SU-DHL-6 (cell line): ENCODE measurements at regions not wholly inside any gene's neighbourhood (a gene's known extent, or its start where the extent isn't known, plus 50 kb on each side); places are given as distances from the start of the nearest gene placed in this dataset.
"Not testable (repeated sequence)": the region's sequence is repeated elsewhere in the genome, so short reads cannot be mapped to it uniquely, and the experiment has no call there.

ENCODE experiments used
- H2AFZ ChIP-seq: fragments of 200-600 bp; sonication (generic); 2 replicates; pipeline ENCODE4 v1.6.1; 2014; ENCODE audit warnings: low read depth, mild to moderate bottlenecking, moderate library complexity, mixed read lengths, antibody characterized with exemption, low read length; ENCODE audit not compliant: severe bottlenecking
- H3F3A ChIP-seq: fragments of 200-600 bp; shearing (Covaris generic); 2 replicates; pipeline ENCODE4 v1.6.0; 2016; ENCODE audit warnings: antibody characterized with exemption, mild to moderate bottlenecking; ENCODE audit not compliant: insufficient read depth
- H3K27ac ChIP-seq: fragments of 200-600 bp; sonication (generic); 2 replicates; pipeline ENCODE4 v1.5.1; 2016; ENCODE audit warnings: low read depth, mild to moderate bottlenecking, low read length, moderate library complexity, mixed read lengths
- H3K27me3 ChIP-seq: fragments of 200-600 bp; sonication (generic), shearing (Covaris generic); 2 replicates; pipeline ENCODE4 v1.6.0; 2014; ENCODE audit warnings: mild to moderate bottlenecking, low read length
- H3K36me3 ChIP-seq: fragments of 200-600 bp; sonication (generic); 2 replicates; pipeline ENCODE4 v1.6.1; 2014; ENCODE audit warnings: mild to moderate bottlenecking, low read length, mixed read lengths
- H3K4me2 ChIP-seq: fragments of 300-600, 200-600 bp; shearing (Covaris generic), sonication (generic); 2 replicates; pipeline ENCODE4 v1.6.0; 2014; ENCODE audit warnings: low read length, low read depth, mild to moderate bottlenecking; ENCODE audit not compliant: poor library complexity, severe bottlenecking
- H3K4me3 ChIP-seq: fragments of 200-600 bp; sonication (generic); 2 replicates; pipeline ENCODE4 v1.5.1; 2014; ENCODE audit warnings: antibody characterized with exemption, low read length, mild to moderate bottlenecking, mixed read lengths; ENCODE audit not compliant: insufficient read depth, poor library complexity, severe bottlenecking
- H3K79me2 ChIP-seq: fragments of 200-600 bp; sonication (generic); 2 replicates; pipeline ENCODE4 v1.6.1; 2014; ENCODE audit warnings: mild to moderate bottlenecking, low read length, moderate library complexity; ENCODE audit not compliant: insufficient read depth
- H3K9ac ChIP-seq: fragments of 200-600 bp; sonication (generic); 2 replicates; pipeline ENCODE4 v1.7.0; 2014; ENCODE audit warnings: mild to moderate bottlenecking, low read length
- H3K9me2 ChIP-seq: fragments of 200-600 bp; sonication (generic); replicated peaks from 2 replicates; pipeline ENCODE4 v1.6.1; 2014; ENCODE audit warnings: low read length; ENCODE audit not compliant: insufficient read depth
- H3K9me3 ChIP-seq: fragments of 200-600 bp; sonication (generic); 2 replicates; pipeline ENCODE4 v1.6.1; 2014; ENCODE audit warnings: low read length, mixed read lengths; ENCODE audit not compliant: insufficient read depth
- H4K20me1 ChIP-seq: fragments of 200-600 bp; sonication (generic); 2 replicates; pipeline ENCODE4 v1.6.1; 2014; ENCODE audit warnings: low read depth, mild to moderate bottlenecking, antibody characterized with exemption, low read length, moderate library complexity, mixed read lengths
- CTCF ChIP-seq: fragments of 200-600 bp; sonication (generic); IDR thresholded peaks from one replicate; pipeline ENCODE4 v1.5.1; 2017; ENCODE audit warnings: antibody characterized with exemption, mild to moderate bottlenecking, low read length, moderate library complexity; ENCODE audit not compliant: insufficient read depth, poor library complexity, severe bottlenecking
- EZH2phosphoT487 ChIP-seq: fragments of 200-600 bp; sonication (generic), shearing (Covaris generic); conservative IDR thresholded peaks from 2 replicates; pipeline ENCODE4 v1.6.1; 2018; ENCODE audit warnings: mild to moderate bottlenecking, antibody characterized with exemption, low read length, moderate library complexity, mixed read lengths

GRCh38 chrX:40788698-40789097 is 53.4 kb upstream of the MED14 start:
- not testable (repeated sequence) for H3K9ac ChIP-seq, H3K9me2 ChIP-seq, H2AFZ ChIP-seq, H3K4me3 ChIP-seq, H4K20me1 ChIP-seq, H3K36me3 ChIP-seq, H3K27ac ChIP-seq, H3K9me3 ChIP-seq, H3K27me3 ChIP-seq, H3F3A ChIP-seq, H3K4me2 ChIP-seq, H3K79me2 ChIP-seq

GRCh38 chrX:40792433-40792832 is 57.1 kb upstream of the MED14 start:
- H3K4me2 ChIP-seq = no peak overlapping the region
- H3K9ac ChIP-seq = no peak overlapping the region
- no peaks in the 10 kb centered on the region for H4K20me1 ChIP-seq
- H3K27me3 ChIP-seq = no peaks in the 10 kb centered on the region
- no peaks in the 10 kb centered on the region for H3K36me3 ChIP-seq
- TF ChIP-seq CTCF (no peak), EZH2phosphoT487 (no peak)
- H3K9me2 ChIP-seq = no peaks in the 10 kb centered on the region
- H3K4me3 ChIP-seq = no peak overlapping the region
- H3F3A ChIP-seq = no peaks in the 10 kb centered on the region
- no peaks in the 10 kb centered on the region for H3K9me3 ChIP-seq
- H3K27ac ChIP-seq = no peak overlapping the region
- H3K79me2 ChIP-seq = no peaks in the 10 kb centered on the region
- no peak overlapping the region for H2AFZ ChIP-seq

- H2AFZ ChIP-seq, H3K27ac ChIP-seq, H3F3A ChIP-seq: not testable (repeated sequence)
Measured at GRCh38 chrX:40794829-40795130, 59.4 kb upstream of the MED14 start.

GRCh38 chrX:40799745-40800144 is 64.4 kb upstream of the MED14 start:
- not testable (repeated sequence) for H2AFZ ChIP-seq, H3K4me3 ChIP-seq

More at GRCh38 chrX:40794829-40795130, 59.4 kb upstream of the MED14 start:
- not testable (repeated sequence) for H3K9me2 ChIP-seq, H3K9me3 ChIP-seq, H4K20me1 ChIP-seq, H3K36me3 ChIP-seq, H3K4me3 ChIP-seq, H3K79me2 ChIP-seq, H3K4me2 ChIP-seq, H3K27me3 ChIP-seq, H3K9ac ChIP-seq

GRCh38 chrX:40805404-40805803 is 70.1 kb upstream of the MED14 start:
- no peak overlapping the region for H3K4me2 ChIP-seq
- H3K4me3 ChIP-seq = no peak overlapping the region
- no peaks in the 10 kb centered on the region for H3F3A ChIP-seq
- H3K27ac ChIP-seq = no peak overlapping the region
- no peaks in the 10 kb centered on the region for H3K27me3 ChIP-seq
- no peak overlapping the region for H2AFZ ChIP-seq
- H3K79me2 ChIP-seq = no peaks in the 10 kb centered on the region
- no peak overlapping the region for H3K9ac ChIP-seq
- no peak for TF ChIP-seq EZH2phosphoT487
- no peak for TF ChIP-seq CTCF
- H3K9me3 ChIP-seq = no peaks in the 10 kb centered on the region
- no peaks in the 10 kb centered on the region for H3K36me3 ChIP-seq
- H3K9me2 ChIP-seq = no peaks in the 10 kb centered on the region
- H4K20me1 ChIP-seq = no peaks in the 10 kb centered on the region

More at GRCh38 chrX:40799745-40800144, 64.4 kb upstream of the MED14 start:
- H3K27ac ChIP-seq, H3K9ac ChIP-seq, H3K36me3 ChIP-seq, H3K4me2 ChIP-seq, H3K9me3 ChIP-seq, H3K79me2 ChIP-seq, H3K9me2 ChIP-seq, H3F3A ChIP-seq, H4K20me1 ChIP-seq, H3K27me3 ChIP-seq: not testable (repeated sequence)
